Neural cell (in vitro differentiated cells): ENCODE measurements at regions not wholly inside any gene's neighbourhood (a gene's known extent, or its start where the extent isn't known, plus 50 kb on each side); places are given as distances from the start of the nearest gene placed in this dataset.

Source experiments
- H2AFZ ChIP-seq: fragments of 200-600, 300-800 bp; sonication (generic), shearing (Covaris generic); 2 replicates; pipeline ENCODE4 v1.6.0; 2014; ENCODE audit warnings: low read depth, mild to moderate bottlenecking, antibody characterized with exemption, low read length, moderate library complexity
- H3F3A ChIP-seq: fragments of 200-600 bp; shearing (Covaris generic); 2 replicates; pipeline ENCODE4 v1.6.1; 2016; ENCODE audit warnings: mild to moderate bottlenecking, moderate library complexity, mixed read lengths, antibody characterized with exemption, low read length; ENCODE audit not compliant: insufficient read depth, poor library complexity, severe bottlenecking
- H3K27ac ChIP-seq: fragments of 200-600, 300-800 bp; sonication (generic), shearing (Covaris generic); 2 replicates; pipeline ENCODE4 v1.5.1; 2014; ENCODE audit warnings: mild to moderate bottlenecking, low read length, moderate library complexity
- H3K27me3 ChIP-seq: fragments of 300-800, 200-600 bp; sonication (generic), shearing (Covaris generic); 2 replicates; pipeline ENCODE4 v1.6.0; 2014; ENCODE audit warnings: mild to moderate bottlenecking, low read depth, low read length, moderate library complexity; ENCODE audit not compliant: insufficient read depth
- H3K36me3 ChIP-seq: fragments of 300-800, 200-600 bp; sonication (generic), shearing (Covaris generic); 2 replicates; pipeline ENCODE4 v1.5.1; 2014; ENCODE audit warnings: mild to moderate bottlenecking, antibody characterized with exemption, low read length, moderate library complexity; ENCODE audit not compliant: insufficient read depth
- H3K4me2 ChIP-seq: fragments of 300-800, 200-600 bp; sonication (generic), shearing (Covaris generic); 2 replicates; pipeline ENCODE4 v1.6.0; 2014; ENCODE audit warnings: mild to moderate bottlenecking, low read length
- H3K4me3 ChIP-seq: fragments of 300-800, 200-600 bp; sonication (generic), shearing (Covaris generic); 2 replicates; pipeline ENCODE4 v1.5.1; 2014; ENCODE audit warnings: mild to moderate bottlenecking, low read length, moderate library complexity
- H3K79me2 ChIP-seq: fragments of 200-600 bp; shearing (Covaris generic); replicated peaks from 2 replicates; pipeline ENCODE4 v1.6.0; 2014; ENCODE audit warnings: mild to moderate bottlenecking, low read length, moderate library complexity; ENCODE audit not compliant: insufficient read depth
- H3K9ac ChIP-seq: fragments of 300-800, 200-600 bp; sonication (generic), shearing (Covaris generic); 2 replicates; pipeline ENCODE4 v1.6.1; 2016; ENCODE audit warnings: mild to moderate bottlenecking, low read length, mixed read lengths
- H3K9me2 ChIP-seq: fragments of 200-600 bp; shearing (Covaris generic); 2 replicates; pipeline ENCODE4 v1.6.1; 2016; ENCODE audit warnings: mild to moderate bottlenecking, low read length, mixed read lengths; ENCODE audit not compliant: insufficient read depth
- H3K9me3 ChIP-seq: fragments of 200-600, 300-800 bp; sonication (generic), shearing (Covaris generic); 2 replicates; pipeline ENCODE4 v1.6.1; 2016; ENCODE audit warnings: mild to moderate bottlenecking, mixed run types, low read length, moderate library complexity, mixed read lengths
- H4K20me1 ChIP-seq: fragments of 200-600 bp; shearing (Covaris generic); 2 replicates; pipeline ENCODE4 v1.6.1; 2016; ENCODE audit warnings: mild to moderate bottlenecking, mixed run types; ENCODE audit not compliant: insufficient read depth
- EP300 ChIP-seq: fragments of 450-650 bp; conservative IDR thresholded peaks from 2 replicates; pipeline ENCODE4 v1.6.1; 2014; ENCODE audit warnings: antibody characterized with exemption, mild to moderate bottlenecking, moderate library complexity; ENCODE audit not compliant: poor library complexity, severe bottlenecking
- EZH2 ChIP-seq: fragments of 200-600, 300-800 bp; shearing (Covaris generic), sonication (generic); IDR thresholded peaks from 2 replicates; pipeline ENCODE4 v1.6.1; 2014; ENCODE audit warnings: antibody characterized with exemption, low read length, borderline replicate concordance, mild to moderate bottlenecking; ENCODE audit not compliant: insufficient read depth, poor library complexity, severe bottlenecking
- MXI1 ChIP-seq: fragments of 450-650 bp; conservative IDR thresholded peaks from 2 replicates; pipeline ENCODE4 v1.6.1; 2014; ENCODE audit warnings: antibody characterized with exemption, mild to moderate bottlenecking; ENCODE audit not compliant: poor library complexity, severe bottlenecking
- POLR2AphosphoS5 ChIP-seq: IDR thresholded peaks from 2 replicates; pipeline ENCODE4 v1.6.1; 2012
- RAD21 ChIP-seq: fragments of 450-650 bp; conservative IDR thresholded peaks from 2 replicates; pipeline ENCODE4 v1.6.1; 2014; ENCODE audit warnings: antibody characterized with exemption, mild to moderate bottlenecking, moderate library complexity
- SMC3 ChIP-seq: fragments of 450-650 bp; conservative IDR thresholded peaks from 2 replicates; pipeline ENCODE4 v1.6.1; 2014; ENCODE audit warnings: antibody characterized with exemption, mild to moderate bottlenecking, moderate library complexity; ENCODE audit not compliant: poor library complexity
- TAF1 ChIP-seq: IDR thresholded peaks from 2 replicates; pipeline ENCODE4 v1.6.1; 2012; ENCODE audit warnings: low read depth
- TF ChIP-seq, protein P1 (sequence below): fragments of 450-650 bp; IDR thresholded peaks from 2 replicates; pipeline ENCODE4 v1.5.1; 2014; ENCODE audit warnings: antibody characterized with exemption, mild to moderate bottlenecking, moderate library complexity; ENCODE audit not compliant: poor library complexity, severe bottlenecking
- TF ChIP-seq, protein P2 (sequence below): IDR thresholded peaks from 2 replicates; pipeline ENCODE4 v1.6.1; 2012; ENCODE audit warnings: borderline replicate concordance

DNA sequence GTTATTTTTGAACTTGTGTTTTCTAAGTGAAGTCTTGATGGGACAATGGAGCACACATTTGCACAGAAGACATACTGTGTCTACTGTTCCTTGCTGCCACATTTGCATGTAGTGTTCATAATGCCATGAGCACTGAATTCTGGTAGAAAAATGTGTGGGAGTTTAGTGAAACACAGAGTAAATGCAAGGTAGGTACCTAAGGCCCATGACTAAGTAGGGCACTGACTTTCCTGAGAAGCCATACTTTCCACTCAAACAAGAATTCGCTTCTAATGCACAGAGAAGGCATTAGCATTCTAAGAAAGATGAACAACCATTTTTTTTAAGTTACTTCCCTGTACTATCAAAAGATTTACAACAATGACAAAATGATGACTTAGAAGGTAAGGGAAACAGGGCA lies 282.2 kb downstream of the MAN2A1 start:
- Histone ChIP-seq H3K9ac (no peak overlapping the region), H3K36me3 (no peaks in the 10 kb centered on the region), H3K27ac (no peak overlapping the region), H3K4me3 (no peak overlapping the region), H3K79me2 (no peaks in the 10 kb centered on the region), H3F3A (no peaks in the 10 kb centered on the region), H4K20me1 (no peaks in the 10 kb centered on the region), H2AFZ (no peak overlapping the region), H3K27me3 (no peaks in the 10 kb centered on the region), H3K9me3 (no peaks in the 10 kb centered on the region), H3K9me2 (no peaks in the 10 kb centered on the region), H3K4me2 (no peak overlapping the region)
- no peak for TF ChIP-seq SMC3
- no peak for TF ChIP-seq EP300
- TF ChIP-seq, protein P1, sequence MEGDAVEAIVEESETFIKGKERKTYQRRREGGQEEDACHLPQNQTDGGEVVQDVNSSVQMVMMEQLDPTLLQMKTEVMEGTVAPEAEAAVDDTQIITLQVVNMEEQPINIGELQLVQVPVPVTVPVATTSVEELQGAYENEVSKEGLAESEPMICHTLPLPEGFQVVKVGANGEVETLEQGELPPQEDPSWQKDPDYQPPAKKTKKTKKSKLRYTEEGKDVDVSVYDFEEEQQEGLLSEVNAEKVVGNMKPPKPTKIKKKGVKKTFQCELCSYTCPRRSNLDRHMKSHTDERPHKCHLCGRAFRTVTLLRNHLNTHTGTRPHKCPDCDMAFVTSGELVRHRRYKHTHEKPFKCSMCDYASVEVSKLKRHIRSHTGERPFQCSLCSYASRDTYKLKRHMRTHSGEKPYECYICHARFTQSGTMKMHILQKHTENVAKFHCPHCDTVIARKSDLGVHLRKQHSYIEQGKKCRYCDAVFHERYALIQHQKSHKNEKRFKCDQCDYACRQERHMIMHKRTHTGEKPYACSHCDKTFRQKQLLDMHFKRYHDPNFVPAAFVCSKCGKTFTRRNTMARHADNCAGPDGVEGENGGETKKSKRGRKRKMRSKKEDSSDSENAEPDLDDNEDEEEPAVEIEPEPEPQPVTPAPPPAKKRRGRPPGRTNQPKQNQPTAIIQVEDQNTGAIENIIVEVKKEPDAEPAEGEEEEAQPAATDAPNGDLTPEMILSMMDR: no peak

DNA sequence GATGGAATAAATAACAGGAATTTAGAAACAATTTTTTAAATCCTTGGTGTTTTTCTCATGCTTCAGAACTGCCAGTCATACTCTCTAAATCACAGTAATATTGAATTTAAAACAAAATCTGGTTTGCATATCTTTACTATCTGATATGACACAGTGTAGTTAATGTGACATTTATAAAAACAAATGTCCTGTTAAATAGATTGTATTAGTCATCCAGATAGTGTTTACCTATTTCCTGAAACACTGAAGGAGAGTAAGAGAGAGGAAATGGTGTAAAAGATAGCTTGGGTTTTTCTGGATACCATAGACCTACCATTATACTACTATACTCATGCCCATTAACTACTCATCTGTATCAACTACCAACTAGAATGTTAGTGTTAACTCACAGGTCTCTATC lies 292.3 kb downstream of the MAN2A1 start:
- H3K9me2 ChIP-seq: no peaks in the 10 kb centered on the region
- no peak for TF ChIP-seq TAF1
- no peak for TF ChIP-seq SMC3
- TF ChIP-seq RAD21: no peak
- TF ChIP-seq, protein P2, sequence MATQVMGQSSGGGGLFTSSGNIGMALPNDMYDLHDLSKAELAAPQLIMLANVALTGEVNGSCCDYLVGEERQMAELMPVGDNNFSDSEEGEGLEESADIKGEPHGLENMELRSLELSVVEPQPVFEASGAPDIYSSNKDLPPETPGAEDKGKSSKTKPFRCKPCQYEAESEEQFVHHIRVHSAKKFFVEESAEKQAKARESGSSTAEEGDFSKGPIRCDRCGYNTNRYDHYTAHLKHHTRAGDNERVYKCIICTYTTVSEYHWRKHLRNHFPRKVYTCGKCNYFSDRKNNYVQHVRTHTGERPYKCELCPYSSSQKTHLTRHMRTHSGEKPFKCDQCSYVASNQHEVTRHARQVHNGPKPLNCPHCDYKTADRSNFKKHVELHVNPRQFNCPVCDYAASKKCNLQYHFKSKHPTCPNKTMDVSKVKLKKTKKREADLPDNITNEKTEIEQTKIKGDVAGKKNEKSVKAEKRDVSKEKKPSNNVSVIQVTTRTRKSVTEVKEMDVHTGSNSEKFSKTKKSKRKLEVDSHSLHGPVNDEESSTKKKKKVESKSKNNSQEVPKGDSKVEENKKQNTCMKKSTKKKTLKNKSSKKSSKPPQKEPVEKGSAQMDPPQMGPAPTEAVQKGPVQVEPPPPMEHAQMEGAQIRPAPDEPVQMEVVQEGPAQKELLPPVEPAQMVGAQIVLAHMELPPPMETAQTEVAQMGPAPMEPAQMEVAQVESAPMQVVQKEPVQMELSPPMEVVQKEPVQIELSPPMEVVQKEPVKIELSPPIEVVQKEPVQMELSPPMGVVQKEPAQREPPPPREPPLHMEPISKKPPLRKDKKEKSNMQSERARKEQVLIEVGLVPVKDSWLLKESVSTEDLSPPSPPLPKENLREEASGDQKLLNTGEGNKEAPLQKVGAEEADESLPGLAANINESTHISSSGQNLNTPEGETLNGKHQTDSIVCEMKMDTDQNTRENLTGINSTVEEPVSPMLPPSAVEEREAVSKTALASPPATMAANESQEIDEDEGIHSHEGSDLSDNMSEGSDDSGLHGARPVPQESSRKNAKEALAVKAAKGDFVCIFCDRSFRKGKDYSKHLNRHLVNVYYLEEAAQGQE: no peak
- TF ChIP-seq, protein P1: no peak
- no peak for TF ChIP-seq MXI1
- TF ChIP-seq POLR2AphosphoS5: no peak
- no peak for TF ChIP-seq EP300
- TF ChIP-seq EZH2: no peak
- H3K4me3 ChIP-seq: no peak overlapping the region
- no peak overlapping the region for H3K27ac ChIP-seq
- no peaks in the 10 kb centered on the region for H3K79me2 ChIP-seq
- no peaks in the 10 kb centered on the region for H3K9me3 ChIP-seq
- no peaks in the 10 kb centered on the region for H3K27me3 ChIP-seq
- H3F3A ChIP-seq: no peaks in the 10 kb centered on the region
- no peaks in the 10 kb centered on the region for H3K36me3 ChIP-seq
- no peak overlapping the region for H3K4me2 ChIP-seq
- H4K20me1 ChIP-seq: no peaks in the 10 kb centered on the region
- H2AFZ ChIP-seq: no peak overlapping the region
- H3K9ac ChIP-seq: no peak overlapping the region
